ENCODE measurements at regions not wholly inside any gene's neighbourhood (a gene's known extent, or its start where the extent isn't known, plus 50 kb on each side); places are given as distances from the start of the nearest gene placed in this dataset.

DNA sequence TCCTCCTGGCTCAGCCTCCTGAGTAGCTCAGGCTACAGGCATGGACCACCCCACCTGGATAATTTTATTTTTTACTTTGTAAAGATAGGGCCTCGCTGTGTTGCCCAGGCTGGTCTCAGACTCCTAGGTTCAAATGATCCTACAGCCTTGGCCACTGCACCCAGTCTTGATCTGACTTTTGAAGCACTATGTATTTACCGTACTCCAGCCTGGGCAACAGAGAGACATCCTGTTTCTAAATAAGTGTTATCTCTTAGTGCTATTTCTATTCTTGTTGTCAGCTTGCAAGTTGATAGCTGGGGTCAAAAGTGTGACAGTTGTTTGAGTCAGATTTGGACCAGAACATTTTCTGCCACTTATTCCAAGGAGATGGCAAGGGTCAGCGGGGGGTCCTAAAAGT, 486.4 kb downstream of the NPIPA7 start:
- H3K4me1 ChIP-seq (ENCODE audit: insufficient read depth): no peaks in the 10 kb centered on the region
- no peaks in the 10 kb centered on the region for H3K36me3 ChIP-seq (ENCODE audit: insufficient read depth)
- 72% methylated on average over 3 of the region's 3 CpGs for WGBS
- H3K27ac ChIP-seq (ENCODE audit: low read depth): no peak overlapping the region
- no peak for DNase-seq (ENCODE audit: extremely low spot score)
- H3K4me3 ChIP-seq (ENCODE audit: low read depth, low read length): no peak overlapping the region

DNA sequence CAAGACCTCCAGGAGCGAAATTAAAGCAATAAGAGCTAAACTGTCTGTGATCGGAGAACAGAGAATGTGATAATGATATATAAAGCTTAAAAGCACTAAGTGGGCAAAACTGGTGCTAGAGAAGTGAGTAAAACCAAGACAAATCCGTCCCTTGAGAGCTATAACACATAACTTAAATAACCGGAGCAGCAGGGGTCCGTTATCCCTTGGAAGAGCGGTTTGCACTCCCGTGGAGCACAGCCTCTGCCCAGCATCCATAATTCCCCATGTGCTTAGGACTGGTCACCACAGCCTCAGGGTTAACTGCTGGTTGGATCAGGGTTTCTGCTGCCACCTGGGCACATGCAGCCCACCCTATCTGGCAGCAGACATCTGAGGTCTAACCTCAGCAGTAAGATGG, 489.0 kb downstream of the NPIPA7 start:
- WGBS: 29% methylated on average over 7 of the region's 7 CpGs
- H3K4me1 ChIP-seq (ENCODE audit: insufficient read depth): no peaks in the 10 kb centered on the region
- DNase-seq (ENCODE audit: extremely low spot score): no peak
- H3K36me3 ChIP-seq (ENCODE audit: insufficient read depth): no peaks in the 10 kb centered on the region
- no peak overlapping the region for H3K27ac ChIP-seq (ENCODE audit: low read depth)
- H3K4me3 ChIP-seq (ENCODE audit: low read depth, low read length): no peak overlapping the region

DNA sequence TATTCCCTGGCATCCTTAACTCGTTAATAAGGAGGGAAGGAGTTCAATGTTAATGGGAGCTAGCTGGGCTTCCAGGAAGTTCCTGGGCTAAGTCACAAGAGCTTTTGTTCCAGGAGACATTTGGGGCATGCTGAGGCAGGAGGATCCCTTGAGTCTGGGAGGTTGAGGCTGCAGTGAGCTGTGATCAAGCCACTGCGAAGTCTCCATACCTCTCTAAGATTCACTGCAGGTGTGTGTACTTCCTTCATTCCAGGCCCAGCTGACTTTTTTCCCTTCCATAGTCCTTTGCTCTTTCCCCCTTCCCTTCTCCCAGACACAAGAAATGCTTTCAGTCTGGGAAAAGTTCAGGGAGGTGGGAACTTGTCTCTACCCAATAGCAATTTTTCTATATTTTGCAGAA, 489.8 kb downstream of the NPIPA7 start:
- 38% methylated on average over 2 of the region's 2 CpGs for WGBS
- Histone ChIP-seq H3K27ac (ENCODE audit: low read depth) (no peak overlapping the region), H3K4me1 (ENCODE audit: insufficient read depth) (no peaks in the 10 kb centered on the region), H3K36me3 (ENCODE audit: insufficient read depth) (no peaks in the 10 kb centered on the region), H3K4me3 (ENCODE audit: low read depth, low read length) (no peak overlapping the region)
- DNase-seq (ENCODE audit: extremely low spot score): no peak

DNA sequence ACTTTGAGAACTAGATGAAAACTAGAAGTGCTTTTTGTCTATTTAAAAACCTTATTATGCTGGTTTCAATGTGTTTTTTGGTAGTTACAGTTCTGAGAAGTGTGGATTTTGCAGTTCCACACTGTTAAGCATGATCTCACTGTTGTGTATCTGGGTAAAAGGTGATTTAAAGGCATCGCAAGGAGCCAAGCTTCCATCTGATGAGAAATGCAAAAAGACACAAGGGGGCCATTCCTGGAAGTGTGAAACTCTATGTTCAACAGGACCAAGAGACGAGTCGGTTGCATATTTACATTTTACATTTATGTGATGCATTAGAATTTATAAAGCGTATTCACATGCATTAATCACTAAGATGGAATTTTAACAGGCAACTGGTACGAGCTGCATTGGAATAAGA, 490.8 kb downstream of the NPIPA7 start:
- H3K36me3 ChIP-seq (ENCODE audit: insufficient read depth): no peaks in the 10 kb centered on the region
- 45% methylated on average over 5 of the region's 5 CpGs for WGBS
- H3K4me3 ChIP-seq (ENCODE audit: low read depth, low read length): no peak overlapping the region
- no peak overlapping the region for H3K27ac ChIP-seq (ENCODE audit: low read depth)
- DNase-seq (ENCODE audit: extremely low spot score): no peak
- H3K4me1 ChIP-seq (ENCODE audit: insufficient read depth): no peaks in the 10 kb centered on the region

DNA sequence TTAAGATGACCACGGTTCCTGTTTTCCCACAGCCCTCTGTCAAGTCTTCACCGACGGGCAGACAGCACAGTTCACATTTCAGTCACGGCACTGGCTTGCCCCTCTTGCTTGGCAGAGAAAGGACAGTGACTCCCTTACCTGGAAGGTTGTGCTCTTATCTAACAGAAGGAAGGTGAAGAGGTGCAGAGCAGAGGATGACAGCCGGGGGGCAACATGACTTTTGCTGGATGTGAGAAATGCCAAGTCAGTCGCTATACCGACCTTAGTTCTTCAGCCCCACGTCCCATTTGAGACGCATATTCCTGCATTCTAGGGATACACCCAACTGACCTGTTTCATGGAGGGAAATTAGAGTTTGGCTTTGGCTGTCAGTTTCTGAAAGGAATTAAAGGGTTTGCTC, 492.3 kb downstream of the NPIPA7 start:
- WGBS: 53% methylated on average over 9 of the region's 9 CpGs
- no peak for DNase-seq (ENCODE audit: extremely low spot score)
- Histone ChIP-seq H3K4me3 (ENCODE audit: low read depth, low read length) (no peak overlapping the region), H3K36me3 (ENCODE audit: insufficient read depth) (no peaks in the 10 kb centered on the region), H3K4me1 (ENCODE audit: insufficient read depth) (no peaks in the 10 kb centered on the region), H3K27ac (ENCODE audit: low read depth) (no peak overlapping the region)

DNA sequence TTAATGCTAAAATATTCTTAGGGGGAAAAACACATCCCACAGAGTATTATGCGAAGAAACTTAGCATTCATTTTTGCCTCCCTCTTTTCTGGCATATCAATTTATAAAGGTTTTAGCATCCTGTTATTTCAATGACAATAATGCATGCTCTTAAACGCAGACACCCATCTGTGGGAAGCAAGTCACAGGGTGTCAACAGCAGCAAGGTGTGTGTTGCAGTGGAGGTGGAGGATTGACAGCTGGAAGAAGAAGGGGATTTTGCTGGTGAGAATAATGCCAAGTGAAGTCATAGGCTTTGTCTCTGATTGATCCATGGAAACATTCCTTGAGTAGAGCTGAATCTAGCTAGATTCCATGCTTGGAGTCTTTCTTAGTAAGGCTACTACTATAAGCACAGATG, 498.1 kb downstream of the NPIPA7 start:
- DNase-seq (ENCODE audit: extremely low spot score): no peak
- WGBS: 82% methylated on average over 2 of the region's 2 CpGs
- H3K4me1 ChIP-seq (ENCODE audit: insufficient read depth): no peaks in the 10 kb centered on the region
- no peaks in the 10 kb centered on the region for H3K36me3 ChIP-seq (ENCODE audit: insufficient read depth)
- no peak overlapping the region for H3K27ac ChIP-seq (ENCODE audit: low read depth)
- H3K4me3 ChIP-seq (ENCODE audit: low read depth, low read length): no peak overlapping the region

DNA sequence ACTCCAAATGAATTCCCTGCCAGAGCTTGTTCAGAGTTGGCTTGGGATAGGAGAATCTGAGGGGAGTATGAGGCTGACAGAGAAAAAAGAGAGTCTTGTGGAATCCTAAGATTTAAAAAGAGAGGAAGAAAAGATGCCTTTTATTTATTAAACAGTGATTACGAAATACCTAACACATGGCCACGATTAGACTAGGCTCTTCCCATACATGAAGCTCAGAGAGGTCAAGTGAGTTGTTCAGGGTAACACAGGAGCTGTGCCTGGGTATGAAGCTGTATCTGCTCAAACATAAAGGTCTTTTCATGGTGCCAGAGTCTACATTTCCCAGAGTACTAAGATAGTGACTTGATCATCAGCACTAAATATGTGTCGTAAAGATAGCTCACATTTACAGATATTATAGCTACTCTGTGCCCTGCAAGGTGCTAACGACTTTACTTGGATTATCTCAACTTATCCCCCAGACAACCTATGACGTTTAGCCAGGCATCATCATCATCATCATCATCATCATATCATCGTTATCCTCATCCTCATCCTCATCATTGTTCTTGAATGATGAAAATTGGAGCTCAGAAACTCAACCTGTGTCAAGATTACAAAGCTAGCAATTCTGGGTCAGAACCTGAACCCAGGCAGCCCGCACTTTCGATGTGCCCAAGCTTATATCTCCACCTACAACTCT, 500.8 kb downstream of the NPIPA7 start:
- DNase-seq (ENCODE audit: extremely low spot score): no peak
- Histone ChIP-seq H3K4me1 (ENCODE audit: insufficient read depth) (no peaks in the 10 kb centered on the region), H3K36me3 (ENCODE audit: insufficient read depth) (no peaks in the 10 kb centered on the region), H3K27ac (ENCODE audit: low read depth) (no peak overlapping the region), H3K4me3 (ENCODE audit: low read depth, low read length) (no peak overlapping the region)
- WGBS: 75% methylated on average over 8 of the region's 8 CpGs

DNA sequence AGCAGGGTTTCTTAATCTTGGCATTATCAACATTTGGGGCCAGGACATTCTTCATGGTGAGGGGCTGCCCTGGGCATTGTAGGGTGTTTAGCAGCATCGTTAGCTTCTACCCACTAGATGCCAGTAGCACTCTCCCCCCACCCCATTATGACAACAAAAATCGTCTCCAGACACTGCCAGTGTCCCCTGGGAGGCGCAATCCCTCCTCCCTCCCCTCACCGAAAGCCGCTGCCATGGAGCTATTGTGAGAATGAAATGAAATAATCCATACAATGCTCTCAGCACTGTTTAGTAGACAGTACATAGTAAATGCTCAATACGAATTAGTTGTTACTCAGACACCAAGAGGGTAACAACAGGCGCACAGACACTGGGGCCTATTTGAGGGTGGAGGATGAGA, 502.9 kb downstream of the NPIPA7 start:
- no peak overlapping the region for H3K4me3 ChIP-seq (ENCODE audit: low read depth, low read length)
- no peak for DNase-seq (ENCODE audit: extremely low spot score)
- 58% methylated on average over 7 of the region's 7 CpGs for WGBS
- no peaks in the 10 kb centered on the region for H3K36me3 ChIP-seq (ENCODE audit: insufficient read depth)
- no peak overlapping the region for H3K27ac ChIP-seq (ENCODE audit: low read depth)
- H3K4me1 ChIP-seq (ENCODE audit: insufficient read depth): no peaks in the 10 kb centered on the region

DNA sequence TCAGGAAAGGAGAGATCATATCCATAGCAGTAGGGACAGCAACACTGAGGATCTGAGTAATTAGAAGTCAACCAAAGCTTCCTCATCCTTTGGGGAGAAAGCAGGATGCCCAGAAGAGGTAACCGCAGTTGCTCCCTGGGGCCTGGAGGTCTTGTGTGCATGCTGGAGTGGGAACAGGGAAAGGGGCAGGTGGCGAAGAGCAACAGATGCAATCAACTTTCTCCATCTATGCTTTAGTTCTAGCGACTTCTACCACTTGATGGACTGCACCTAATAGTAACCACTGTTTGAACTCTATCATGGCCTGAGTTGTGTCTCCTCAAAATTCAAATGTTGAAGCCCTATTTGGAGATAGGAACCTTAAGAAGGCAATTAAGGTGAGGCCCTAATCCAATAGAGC, 503.8 kb downstream of the NPIPA7 start:
- DNase-seq (ENCODE audit: extremely low spot score): no peak

DNA sequence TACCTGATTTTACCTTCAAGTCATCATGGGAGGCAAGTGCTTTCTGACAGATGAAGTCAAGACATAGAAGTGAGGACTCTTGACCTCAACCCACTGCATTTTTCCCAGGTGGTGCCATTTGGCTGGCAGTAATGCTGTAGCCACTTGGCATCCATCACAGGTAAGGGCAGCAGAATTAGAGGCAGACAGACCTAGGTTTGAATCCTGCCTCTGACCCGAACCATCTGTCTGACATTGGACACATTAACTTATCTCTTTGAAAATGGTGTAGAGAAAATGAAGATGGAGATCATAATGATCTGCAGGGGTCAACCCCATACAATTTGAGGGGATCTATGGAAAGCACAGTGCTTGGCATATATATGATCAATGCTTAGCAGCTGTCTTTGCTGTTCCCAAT, 505.5 kb downstream of the NPIPA7 start:
- H3K4me3 ChIP-seq (ENCODE audit: low read depth, low read length): no peak overlapping the region
- WGBS: 76% methylated on average over 1 of the region's 1 CpG

More for the DNA sequence above, 503.8 kb downstream of the NPIPA7 start:
- WGBS: 81% methylated on average over 3 of the region's 3 CpGs
- Histone ChIP-seq H3K36me3 (ENCODE audit: insufficient read depth) (no peaks in the 10 kb centered on the region), H3K27ac (ENCODE audit: low read depth) (no peak overlapping the region), H3K4me3 (ENCODE audit: low read depth, low read length) (no peak overlapping the region), H3K4me1 (ENCODE audit: insufficient read depth) (no peaks in the 10 kb centered on the region)

DNA sequence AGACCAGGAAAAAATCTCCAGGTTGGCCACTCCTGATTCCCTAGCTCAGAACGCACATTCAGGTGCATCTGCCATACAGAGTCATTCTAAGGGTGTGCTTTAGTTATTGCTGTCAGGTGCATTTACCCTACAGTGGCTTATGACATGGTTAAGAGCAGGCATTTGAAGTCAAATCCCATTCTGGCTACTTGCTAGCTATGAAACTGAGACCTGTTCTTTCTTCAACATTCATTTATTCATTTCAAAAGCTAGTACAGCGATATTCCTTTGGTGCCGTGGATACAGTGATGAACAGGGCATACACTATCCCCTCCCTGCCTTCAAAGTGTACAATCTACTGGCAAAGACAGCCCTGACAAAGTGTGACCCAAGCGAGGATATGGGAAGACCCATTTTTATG, 508.3 kb downstream of the NPIPA7 start:
- DNase-seq (ENCODE audit: extremely low spot score): no peak
- H3K36me3 ChIP-seq (ENCODE audit: insufficient read depth): no peaks in the 10 kb centered on the region
- 85% methylated on average over 4 of the region's 4 CpGs for whole genome bisulfite sequencing
- H3K4me3 ChIP-seq (ENCODE audit: low read depth, low read length): no peak overlapping the region
- H3K4me1 ChIP-seq (ENCODE audit: insufficient read depth): no peaks in the 10 kb centered on the region
- H3K27ac ChIP-seq (ENCODE audit: low read depth): no peak overlapping the region

More for the DNA sequence above, 505.5 kb downstream of the NPIPA7 start:
- no peak overlapping the region for H3K27ac ChIP-seq (ENCODE audit: low read depth)
- H3K36me3 ChIP-seq (ENCODE audit: insufficient read depth): no peaks in the 10 kb centered on the region
- H3K4me1 ChIP-seq (ENCODE audit: insufficient read depth): no peaks in the 10 kb centered on the region
- DNase-seq (ENCODE audit: extremely low spot score): no peak

DNA sequence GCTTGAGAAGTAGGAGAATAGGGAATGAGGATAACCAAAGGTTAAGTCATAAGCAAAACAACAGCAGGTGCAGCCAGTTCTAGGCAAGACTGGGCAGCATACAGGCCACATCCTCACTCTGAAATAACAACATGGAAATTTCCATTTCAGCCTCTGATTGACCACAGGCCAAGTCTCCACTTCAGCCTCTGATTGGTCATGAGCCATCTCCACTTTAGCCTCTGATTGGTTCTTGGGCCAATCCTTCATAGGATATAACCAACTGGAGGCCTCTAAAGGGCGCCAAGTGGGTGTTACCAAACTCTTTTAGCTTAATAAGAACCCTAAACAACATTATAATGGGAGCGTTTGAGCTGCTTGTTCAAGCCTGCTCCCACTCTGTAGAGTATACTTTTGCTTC, 512.0 kb downstream of the NPIPA7 start:
- H3K4me3 ChIP-seq (ENCODE audit: low read depth, low read length): no peak overlapping the region
- no peaks in the 10 kb centered on the region for H3K4me1 ChIP-seq (ENCODE audit: insufficient read depth)
- H3K36me3 ChIP-seq (ENCODE audit: insufficient read depth): no peaks in the 10 kb centered on the region
- 66% methylated on average over 2 of the region's 2 CpGs for WGBS
- no peak for DNase-seq (ENCODE audit: extremely low spot score)
- H3K27ac ChIP-seq (ENCODE audit: low read depth): no peak overlapping the region

DNA sequence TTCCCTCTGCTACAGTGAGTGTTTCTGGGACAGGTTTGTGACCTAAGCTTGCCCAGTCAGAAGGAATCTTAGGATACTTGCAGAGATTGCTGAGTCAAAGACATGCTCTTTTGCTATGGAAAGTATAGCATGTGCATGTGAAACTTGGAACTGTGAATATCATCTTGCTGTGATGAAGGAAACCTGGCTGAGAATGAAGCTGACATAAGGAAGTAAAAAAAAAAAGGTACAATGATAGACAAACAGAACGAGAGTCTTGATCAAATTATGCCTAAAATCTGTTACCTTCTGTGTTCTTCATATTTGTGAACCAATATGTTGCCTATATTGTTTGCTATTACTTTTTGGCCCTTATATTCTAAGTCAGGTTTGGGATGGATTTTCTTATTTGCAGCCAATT, 525.7 kb downstream of the NPIPA7 start:
- no peak for DNase-seq (ENCODE audit: extremely low spot score)
- Histone ChIP-seq H3K4me3 (ENCODE audit: low read depth, low read length) (no peak overlapping the region), H3K4me1 (ENCODE audit: insufficient read depth) (no peaks in the 10 kb centered on the region), H3K27ac (ENCODE audit: low read depth) (no peak overlapping the region), H3K36me3 (ENCODE audit: insufficient read depth) (no peaks in the 10 kb centered on the region)
- WGBS: 67% methylated on average over 1 of the region's 1 CpG

DNA sequence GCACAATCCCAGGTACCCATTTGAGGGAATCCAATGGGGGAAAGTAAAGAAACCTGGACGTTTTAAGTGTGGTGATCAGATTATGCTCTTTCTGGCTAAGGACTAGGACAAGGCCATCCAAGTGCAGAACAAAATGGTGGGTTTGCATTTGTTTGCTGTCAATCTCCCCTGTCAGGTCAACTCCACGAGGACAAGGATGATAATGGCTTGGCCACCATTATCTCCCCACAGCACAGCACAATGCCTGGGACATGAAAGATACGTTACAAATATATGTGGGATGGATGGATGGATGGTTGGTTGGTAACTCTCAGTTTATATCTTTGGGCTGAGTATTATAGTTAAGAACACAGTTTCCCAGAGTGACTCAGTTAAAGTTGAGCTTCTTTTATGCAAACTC, 526.9 kb downstream of the NPIPA7 start:
- H3K4me1 ChIP-seq (ENCODE audit: insufficient read depth): no peaks in the 10 kb centered on the region
- H3K27ac ChIP-seq (ENCODE audit: low read depth): no peak overlapping the region
- 58% methylated on average over 3 of the region's 3 CpGs for WGBS
- DNase-seq (ENCODE audit: extremely low spot score): no peak
- no peaks in the 10 kb centered on the region for H3K36me3 ChIP-seq (ENCODE audit: insufficient read depth)
- no peak overlapping the region for H3K4me3 ChIP-seq (ENCODE audit: low read depth, low read length)

DNA sequence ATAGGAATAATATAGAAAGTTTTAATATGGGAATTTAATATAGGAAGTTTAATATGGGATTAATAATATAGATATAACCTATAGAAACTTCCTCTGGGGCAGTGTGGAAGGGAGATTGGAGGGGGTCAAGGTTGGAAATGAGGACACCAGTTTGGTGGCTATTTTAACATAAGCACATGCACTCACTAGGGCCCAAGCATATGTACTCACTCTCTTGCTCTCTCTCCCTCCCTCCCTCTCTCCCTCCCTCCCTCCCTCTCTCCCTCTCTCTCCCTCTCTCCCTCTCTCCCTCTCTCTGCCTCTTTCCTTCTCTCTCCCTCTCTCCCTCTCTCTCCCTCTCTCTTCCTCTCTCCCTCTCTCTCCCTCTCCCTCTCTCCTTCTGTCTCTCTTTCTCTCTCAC, 528.1 kb downstream of the NPIPA7 start:
- Histone ChIP-seq H3K36me3 (ENCODE audit: insufficient read depth) (no peaks in the 10 kb centered on the region), H3K4me1 (ENCODE audit: insufficient read depth) (no peaks in the 10 kb centered on the region), H3K4me3 (ENCODE audit: low read depth, low read length) (no peak overlapping the region), H3K27ac (ENCODE audit: low read depth) (no peak overlapping the region)
- no peak for DNase-seq (ENCODE audit: extremely low spot score)
